Breast epithelium (tissue), 4 donors: ENCODE measurements at regions not wholly inside any gene's neighbourhood (a gene's known extent, or its start where the extent isn't known, plus 50 kb on each side); places are given as distances from the start of the nearest gene placed in this dataset.
"Not testable (repeated sequence)": the region's sequence is repeated elsewhere in the genome, so short reads cannot be mapped to it uniquely, and the experiment has no call there.

Experiments used
- DNase-seq, 2 donors: peaks; one replicate each; pipeline ENCODE4 v3.0.0-alpha.2; 2019; ENCODE audit warnings: low spot score in 2 of 2
- H3K27ac ChIP-seq, 2 donors: fragments of 200-600 bp; sonication (generic) in 1 of 2; one replicate each; pipeline ENCODE4 v1.5.1; 2016 to 2019; ENCODE audit warnings: mild to moderate bottlenecking in 1 of 2
- H3K27me3 ChIP-seq, 2 donors: fragments of 200-600 bp; sonication (generic) in 1 of 2; one replicate each; pipeline versions ENCODE4 v1.5.1 to v1.6.0; 2017 to 2019; ENCODE audit warnings: control low read depth in 1 of 2, mild to moderate bottlenecking in 1 of 2
- H3K36me3 ChIP-seq: fragments of 200-600 bp; one replicate; pipeline ENCODE4 v1.5.1; 2019
- H3K4me1 ChIP-seq, 2 donors: fragments of 200-600 bp; sonication (generic); one replicate each; pipeline ENCODE4 v1.5.1; 2016 to 2019; ENCODE audit warnings: control low read depth in 1 of 2
- H3K4me3 ChIP-seq, 3 donors: fragments of 200-600 bp; sonication (generic); 1 replicate in 2 of 3; 2 replicates in 1 of 3; pipeline ENCODE4 v1.5.1; 2016 to 2019; ENCODE audit warnings: mild to moderate bottlenecking in 3 of 3, moderate library complexity in 2 of 3
- H3K9me3 ChIP-seq, 2 donors: fragments of 200-600 bp; sonication (generic) in 1 of 2; one replicate each; pipeline ENCODE4 v1.5.1; 2016 to 2019; ENCODE audit warnings: control low read depth in 1 of 2
- POLR2A ChIP-seq: fragments of 450-650 bp; IDR thresholded peaks from one replicate; pipeline ENCODE4 v1.6.1; 2016; ENCODE audit warnings: antibody characterized with exemption, mild to moderate bottlenecking, moderate library complexity
- POLR2AphosphoS5 ChIP-seq, 3 donors: sonication (generic); formaldehyde crosslinking; IDR thresholded peaks; one replicate each; pipeline ENCODE4 v1.6.1; 2017; ENCODE audit warnings: antibody characterized with exemption in 3 of 3
- intact Hi-C: fragments of 100-400 bp; cut with DNase I; formaldehyde crosslinking; loops from one replicate; pipeline ENCODE4 v1.15.1; 2023; ENCODE audit warnings: low total_unique reads
- TF ChIP-seq, protein P1 (sequence below), 3 donors: fragments of 450-650 bp; IDR thresholded peaks; one replicate each; pipeline ENCODE4 v1.5.1; 2016 to 2017; ENCODE audit warnings: antibody characterized with exemption in 3 of 3, mild to moderate bottlenecking in 3 of 3, moderate library complexity in 3 of 3

DNA sequence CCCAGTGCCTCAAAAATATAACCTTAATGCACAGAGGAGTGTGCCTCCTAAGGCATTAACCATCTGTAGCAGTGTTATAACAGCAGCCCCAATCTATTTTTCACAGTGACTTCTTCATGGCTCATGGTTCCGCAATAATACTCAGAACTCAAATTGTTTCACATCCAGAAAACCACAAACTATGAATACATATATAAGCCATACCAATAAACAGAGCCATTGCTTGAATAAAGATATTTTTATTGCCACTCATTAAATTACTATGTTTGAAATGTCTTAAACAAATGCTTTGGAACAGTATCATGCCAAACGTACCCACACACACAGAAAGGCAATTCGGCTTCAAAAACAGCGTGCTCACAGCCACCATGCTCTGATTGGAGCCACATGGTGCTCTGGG, 629.3 kb upstream of the NRP1 start:
- Histone ChIP-seq H3K27ac (no peak overlapping the region), H3K9me3 (no peaks in the 10 kb centered on the region), H3K36me3 (no peaks in the 10 kb centered on the region), H3K4me1 (no peaks in the 10 kb centered on the region), H3K27me3 (no peaks in the 10 kb centered on the region), H3K4me3 (no peak overlapping the region)
- intact Hi-C loops, result no loop called here
- TF ChIP-seq, protein P1, sequence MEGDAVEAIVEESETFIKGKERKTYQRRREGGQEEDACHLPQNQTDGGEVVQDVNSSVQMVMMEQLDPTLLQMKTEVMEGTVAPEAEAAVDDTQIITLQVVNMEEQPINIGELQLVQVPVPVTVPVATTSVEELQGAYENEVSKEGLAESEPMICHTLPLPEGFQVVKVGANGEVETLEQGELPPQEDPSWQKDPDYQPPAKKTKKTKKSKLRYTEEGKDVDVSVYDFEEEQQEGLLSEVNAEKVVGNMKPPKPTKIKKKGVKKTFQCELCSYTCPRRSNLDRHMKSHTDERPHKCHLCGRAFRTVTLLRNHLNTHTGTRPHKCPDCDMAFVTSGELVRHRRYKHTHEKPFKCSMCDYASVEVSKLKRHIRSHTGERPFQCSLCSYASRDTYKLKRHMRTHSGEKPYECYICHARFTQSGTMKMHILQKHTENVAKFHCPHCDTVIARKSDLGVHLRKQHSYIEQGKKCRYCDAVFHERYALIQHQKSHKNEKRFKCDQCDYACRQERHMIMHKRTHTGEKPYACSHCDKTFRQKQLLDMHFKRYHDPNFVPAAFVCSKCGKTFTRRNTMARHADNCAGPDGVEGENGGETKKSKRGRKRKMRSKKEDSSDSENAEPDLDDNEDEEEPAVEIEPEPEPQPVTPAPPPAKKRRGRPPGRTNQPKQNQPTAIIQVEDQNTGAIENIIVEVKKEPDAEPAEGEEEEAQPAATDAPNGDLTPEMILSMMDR (IDR thresholded peaks at IDR 0.05), result no peak
- TF ChIP-seq POLR2AphosphoS5 (IDR thresholded peaks at IDR 0.05), result no peak
- no peak for TF ChIP-seq POLR2A
- DNase-seq, result no peak

DNA sequence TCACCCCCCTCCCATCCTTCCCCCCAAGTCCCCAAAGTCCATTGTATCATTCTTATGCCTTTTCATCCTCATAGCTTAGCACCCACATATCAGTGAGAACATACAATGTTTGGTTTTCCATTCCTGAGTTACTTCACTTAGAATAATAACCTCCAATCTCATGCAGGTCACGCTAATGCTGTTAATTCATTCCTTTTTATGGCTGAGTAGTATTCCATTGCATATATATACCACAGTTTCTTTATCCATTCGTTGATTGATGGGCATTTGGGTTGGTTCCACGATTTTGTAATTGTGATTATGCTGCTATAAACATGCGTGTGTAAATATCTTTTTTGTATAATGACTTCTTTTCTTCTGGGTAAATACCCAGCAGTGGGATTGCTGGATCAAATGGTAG, 621.9 kb upstream of the NRP1 start:
- H3K9me3 ChIP-seq, H3K27ac ChIP-seq, H3K36me3 ChIP-seq, H3K4me3 ChIP-seq, intact Hi-C loops, H3K4me1 ChIP-seq, H3K27me3 ChIP-seq, DNase-seq: not testable (repeated sequence)

DNA sequence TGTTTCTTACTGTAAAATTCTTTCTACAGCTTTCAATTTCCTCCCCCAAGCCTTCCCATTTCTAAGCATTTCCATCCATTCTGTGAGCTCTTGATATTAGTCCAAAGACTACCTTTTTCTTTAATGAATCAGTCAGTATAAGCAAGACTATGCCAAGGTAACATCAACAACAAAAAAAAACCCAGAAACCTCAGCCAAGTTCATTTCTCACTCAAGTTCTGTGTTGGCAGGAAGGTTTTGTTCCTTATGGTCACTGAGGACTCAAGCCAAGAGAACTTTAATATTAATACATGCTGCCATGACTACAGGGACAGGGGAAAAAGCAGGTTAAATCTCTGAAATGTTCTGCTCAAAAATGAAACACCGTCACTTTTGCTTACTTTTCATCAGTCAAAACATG, 621.2 kb upstream of the NRP1 start:
- intact Hi-C loops, result no loop called here

DNA sequence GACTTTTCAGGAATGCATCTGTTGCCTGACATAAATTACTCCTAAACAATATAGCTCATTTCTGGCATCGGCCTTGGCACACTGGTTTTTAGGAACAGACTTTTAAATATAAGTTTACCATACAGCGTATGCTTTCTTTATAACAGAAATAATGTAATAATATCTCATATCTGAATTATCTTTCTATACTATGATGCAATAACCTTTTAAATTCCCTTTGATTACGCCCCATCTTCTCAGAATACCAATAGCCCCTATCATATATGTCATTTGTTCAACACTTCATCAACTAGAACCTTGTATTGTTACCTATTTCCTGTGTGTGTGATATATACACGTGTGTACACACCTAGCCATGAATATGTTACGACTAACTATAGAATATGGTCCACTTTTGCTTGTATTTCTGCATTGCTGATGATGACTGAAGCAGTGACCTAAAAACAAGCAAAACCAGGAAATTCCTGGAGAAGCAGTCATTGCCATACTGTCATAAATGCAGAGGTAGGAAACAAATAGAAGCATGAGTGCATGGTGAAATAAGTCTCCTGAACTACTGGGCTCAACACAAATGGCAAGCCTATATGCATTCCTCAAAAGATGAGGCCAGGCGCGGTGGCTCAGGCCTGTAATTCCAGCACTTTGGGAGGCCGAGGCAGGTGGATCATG, 618.4 kb upstream of the NRP1 start:
- Histone ChIP-seq H3K36me3 (no peaks in the 10 kb centered on the region), H3K4me1 (no peaks in the 10 kb centered on the region), H3K27ac (no peak overlapping the region), H3K27me3 (no peaks in the 10 kb centered on the region), H3K4me3 (no peak overlapping the region), H3K9me3 (no peaks in the 10 kb centered on the region)
- intact Hi-C loops, result loop anchor here (5.0 kb wide), 1 partner anchor 849 kb away; no protein-coding TSS in a partner anchor
- TF ChIP-seq POLR2AphosphoS5 (IDR thresholded peaks at IDR 0.05), result no peak
- TF ChIP-seq, protein P1 (IDR thresholded peaks at IDR 0.05), result no peak
- TF ChIP-seq POLR2A, result no peak
- no peak for DNase-seq

More for the DNA sequence above, 621.2 kb upstream of the NRP1 start:
- H3K27me3 ChIP-seq, result no peaks in the 10 kb centered on the region
- DNase-seq, result no peak
- TF ChIP-seq POLR2AphosphoS5 (IDR thresholded peaks at IDR 0.05) (no peak), POLR2A (no peak)
- TF ChIP-seq, protein P1 (IDR thresholded peaks at IDR 0.05), result no peak
- no peak overlapping the region for H3K27ac ChIP-seq
- no peaks in the 10 kb centered on the region for H3K9me3 ChIP-seq
- no peaks in the 10 kb centered on the region for H3K4me1 ChIP-seq
- H3K4me3 ChIP-seq, result no peak overlapping the region
- no peaks in the 10 kb centered on the region for H3K36me3 ChIP-seq

DNA sequence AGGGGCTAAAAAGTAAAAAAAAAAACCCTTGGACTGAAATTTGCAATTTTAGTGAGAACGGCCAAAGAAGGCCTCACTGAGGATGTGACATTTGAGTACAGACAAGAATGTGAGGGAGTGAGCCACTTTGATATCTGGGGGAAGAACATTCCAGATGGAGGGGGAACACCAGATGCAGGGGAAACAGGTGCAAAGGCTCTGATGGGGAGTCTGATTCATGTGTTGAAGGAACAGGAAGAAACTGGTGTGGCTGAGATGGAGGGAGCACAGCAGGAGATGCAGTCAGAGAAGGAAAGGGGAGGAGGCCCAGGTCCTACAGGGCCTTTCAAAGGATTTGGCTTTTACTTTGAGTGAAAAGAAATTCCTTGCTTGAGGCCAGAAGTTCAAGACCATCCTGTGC, 615.7 kb upstream of the NRP1 start:
- Histone ChIP-seq H3K36me3 (no peaks in the 10 kb centered on the region), H3K27ac (no peak overlapping the region), H3K4me1 (no peaks in the 10 kb centered on the region), H3K9me3 (no peaks in the 10 kb centered on the region), H3K4me3 (no peak overlapping the region), H3K27me3 (no peaks in the 10 kb centered on the region)
- intact Hi-C loops, result loop anchor here (5.0 kb wide), 1 partner anchor 852 kb away; no protein-coding TSS in a partner anchor
- no peak for TF ChIP-seq POLR2A
- TF ChIP-seq, protein P1 (IDR thresholded peaks at IDR 0.05), result no peak
- no peak for TF ChIP-seq POLR2AphosphoS5 (IDR thresholded peaks at IDR 0.05)
- no peak for DNase-seq
